ENCODE measurements at regions not wholly inside any gene's neighbourhood (a gene's known extent, or its start where the extent isn't known, plus 50 kb on each side); places are given as distances from the start of the nearest gene placed in this dataset.

GRCh38 chr7:106196460-106197021 is 84.4 kb upstream of the SYPL1 start:
- TF ChIP-seq CTCF (IDR thresholded peaks at IDR 0.05) = no peak
- TF ChIP-seq EZH2 (IDR thresholded peaks at IDR 0.05; ENCODE audit: borderline replicate concordance, insufficient read depth, low read depth, low read length, poor library complexity, severe bottlenecking) = no peak

Measured in B cell (primary cell).